ENCODE measurements at regions not wholly inside any gene's neighbourhood (a gene's known extent, or its start where the extent isn't known, plus 50 kb on each side); places are given as distances from the start of the nearest gene placed in this dataset.
"Not testable (repeated sequence)": the region's sequence is repeated elsewhere in the genome, so short reads cannot be mapped to it uniquely, and the experiment has no call there.

GRCh38 chr4:137394018-137394417 lies 138.3 kb downstream of the PCDH18 start:
- no peak for DNase-seq (ENCODE audit: low spot score)

- no peak for DNase-seq (ENCODE audit: low spot score)
Measured at GRCh38 chr4:137393044-137393443, 139.2 kb downstream of the PCDH18 start.

GRCh38 chr4:137390707-137391106 lies 141.6 kb downstream of the PCDH18 start:
- DNase-seq (ENCODE audit: low spot score), result peak; percentile 28

GRCh38 chr4:137389911-137390520 lies 142.3 kb downstream of the PCDH18 start:
- DNase-seq (ENCODE audit: low spot score), result no peak

- DNase-seq (ENCODE audit: low spot score), result peak; percentile 44
Measured at GRCh38 chr4:137387924-137388323, 144.4 kb downstream of the PCDH18 start.

GRCh38 chr4:137384476-137384875 lies 147.8 kb downstream of the PCDH18 start:
- DNase-seq (ENCODE audit: low spot score), result no peak

- DNase-seq (ENCODE audit: low spot score), result peak; percentile 24
Measured at GRCh38 chr4:137378821-137379220, 153.5 kb downstream of the PCDH18 start.

GRCh38 chr4:137378393-137378792 lies 153.9 kb downstream of the PCDH18 start:
- no peak for DNase-seq (ENCODE audit: low spot score)

GRCh38 chr4:137376312-137376711 lies 156.0 kb downstream of the PCDH18 start:
- DNase-seq (ENCODE audit: low spot score), result no peak

- DNase-seq (ENCODE audit: low spot score), result peak; percentile 25
Measured at GRCh38 chr4:137375111-137375850, 157.0 kb downstream of the PCDH18 start.

- DNase-seq (ENCODE audit: low spot score), result no peak
Measured at GRCh38 chr4:137370679-137371078, 161.6 kb downstream of the PCDH18 start.

- DNase-seq (ENCODE audit: low spot score), result no peak
Measured at GRCh38 chr4:137370206-137370633, 162.1 kb downstream of the PCDH18 start.

- peak; percentile 36 for DNase-seq (ENCODE audit: low spot score)
Measured at GRCh38 chr4:137367620-137368019, 164.7 kb downstream of the PCDH18 start.

- no peak for DNase-seq (ENCODE audit: low spot score)
Measured at GRCh38 chr4:137363496-137363895, 168.8 kb downstream of the PCDH18 start.

- peak; percentile 12 for DNase-seq (ENCODE audit: low spot score)
Measured at GRCh38 chr4:137361756-137362470, 170.4 kb downstream of the PCDH18 start.

- DNase-seq (ENCODE audit: low spot score), result no peak
Measured at GRCh38 chr4:137360761-137361160, 171.5 kb downstream of the PCDH18 start.

- peak; percentile 34 for DNase-seq (ENCODE audit: low spot score)
Measured at GRCh38 chr4:137359691-137360315, 172.5 kb downstream of the PCDH18 start.

GRCh38 chr4:137354562-137354961 lies 177.7 kb downstream of the PCDH18 start:
- not testable (repeated sequence) for DNase-seq (ENCODE audit: low spot score)

GRCh38 chr4:137347371-137347770 lies 184.9 kb downstream of the PCDH18 start:
- DNase-seq (ENCODE audit: low spot score), result no peak

- DNase-seq (ENCODE audit: low spot score), result no peak
Measured at GRCh38 chr4:137345597-137345996, 186.7 kb downstream of the PCDH18 start.

- DNase-seq (ENCODE audit: low spot score), result no peak
Measured at GRCh38 chr4:137343221-137343620, 189.1 kb downstream of the PCDH18 start.

- no peak for DNase-seq (ENCODE audit: low spot score)
Measured at GRCh38 chr4:137333031-137333430, 199.3 kb downstream of the PCDH18 start.

GRCh38 chr4:137312257-137312656 lies 220.0 kb downstream of the PCDH18 start:
- DNase-seq (ENCODE audit: low spot score), result no peak

All from AG20443 (cell line).